CD4-positive, alpha-beta memory T cell (primary cell): ENCODE measurements at regions not wholly inside any gene's neighbourhood (a gene's known extent, or its start where the extent isn't known, plus 50 kb on each side); places are given as distances from the start of the nearest gene placed in this dataset.

Experiments
- CTCF ChIA-PET: fragments of 350-600 bp; sonication (Branson Sonifier 250); formaldehyde crosslinking; loops from one replicate; lab custom pipeline; 2021; ENCODE audit warnings: inconsistent platforms; ENCODE audit not compliant: partially characterized antibody; lab: Charles Lee
- POLR2A ChIA-PET: fragments of 350-600 bp; sonication (Branson Sonifier 250); formaldehyde crosslinking; loops from one replicate; lab custom pipeline; 2021; ENCODE audit not compliant: partially characterized antibody; lab: Charles Lee
- DNase-seq, 5 donors: peaks; one replicate each; pipeline versions ENCODE4 v3.0.0 to v3.0.0-alpha.2; 2020 to 2022; ENCODE audit warnings: mixed read lengths in 1 of 5
- H3K27ac ChIP-seq: one replicate; pipeline ENCODE4 v1.7.0; 2013; ENCODE audit warnings: low read depth, low read length
- H3K27me3 ChIP-seq: 2 replicates; pipeline ENCODE4 v1.7.0; 2013; ENCODE audit warnings: mild to moderate bottlenecking, low read length, moderate library complexity; ENCODE audit not compliant: insufficient read depth
- H3K36me3 ChIP-seq: 2 replicates; pipeline ENCODE4 v1.7.0; 2013; ENCODE audit warnings: mild to moderate bottlenecking, low read length, moderate library complexity; ENCODE audit not compliant: insufficient read depth
- H3K4me1 ChIP-seq: 2 replicates; pipeline ENCODE4 v1.7.0; 2013; ENCODE audit warnings: mild to moderate bottlenecking, low read length, moderate library complexity; ENCODE audit not compliant: insufficient read depth
- H3K4me3 ChIP-seq, 2 donors: one replicate each; pipeline ENCODE4 v1.7.0; 2013; ENCODE audit warnings: low read length in 2 of 2, mild to moderate bottlenecking in 1 of 2
- H3K9me3 ChIP-seq, 2 donors: one replicate each; pipeline ENCODE4 v1.7.0; 2013; ENCODE audit warnings: low read length in 2 of 2, control low read depth in 1 of 2; ENCODE audit not compliant: control insufficient read depth in 1 of 2
- H3K27ac Mint-ChIP-seq, 7 donors: one replicate each; pipeline ENCODE4 v1.8.0; 2020 to 2021; ENCODE audit warnings: mixed read lengths in 7 of 7, mild to moderate bottlenecking in 6 of 7, inconsistent platforms in 3 of 7, moderate library complexity in 3 of 7
- H3K27me3 Mint-ChIP-seq, 2 donors: one replicate each; pipeline ENCODE4 v1.8.0; 2020 to 2021; ENCODE audit warnings: mixed read lengths in 2 of 2
- H3K36me3 Mint-ChIP-seq, 2 donors: one replicate each; pipeline ENCODE4 v1.8.0; 2020 to 2021; ENCODE audit warnings: mixed read lengths in 2 of 2, inconsistent platforms in 1 of 2, mild to moderate bottlenecking in 1 of 2
- H3K4me1 Mint-ChIP-seq, 4 donors: one replicate each; pipeline ENCODE4 v1.8.0; 2020 to 2021; ENCODE audit warnings: mixed read lengths in 4 of 4, mild to moderate bottlenecking in 1 of 4
- H3K4me3 Mint-ChIP-seq, 8 donors: one replicate each; pipeline ENCODE4 v1.8.0; 2020 to 2021; ENCODE audit warnings: mixed read lengths in 8 of 8, mild to moderate bottlenecking in 7 of 8, moderate library complexity in 6 of 8, inconsistent platforms in 3 of 8
- H3K9me3 Mint-ChIP-seq, 8 donors: one replicate each; pipeline ENCODE4 v1.8.0; 2020 to 2021; ENCODE audit warnings: mixed read lengths in 8 of 8, mild to moderate bottlenecking in 5 of 8, inconsistent platforms in 3 of 8, moderate library complexity in 1 of 8
- intact Hi-C: fragments of 100-400 bp; cut with micrococcal nuclease; formaldehyde crosslinking; loops from one replicate; pipeline ENCODE4 v1.15.1; 2023

- no peaks in the 10 kb centered on the region for H3K9me3 Mint-ChIP-seq
- H3K4me3 ChIP-seq = no peak overlapping the region
- H3K36me3 ChIP-seq = no peaks in the 10 kb centered on the region
- no peaks in the 10 kb centered on the region for H3K4me1 ChIP-seq
- POLR2A ChIA-PET = no interaction called here
- H3K4me3 Mint-ChIP-seq = no peak overlapping the region
- no peak overlapping the region for H3K27ac Mint-ChIP-seq
- no peaks in the 10 kb centered on the region for H3K27me3 ChIP-seq
- no peak for DNase-seq
- H3K27ac ChIP-seq = no peak overlapping the region
- CTCF ChIA-PET = no interaction called here
- H3K9me3 ChIP-seq = no peaks in the 10 kb centered on the region
- H3K4me1 Mint-ChIP-seq = no peaks in the 10 kb centered on the region
- H3K27me3 Mint-ChIP-seq = peaks cover 5 to 14% of the 10 kb centered on the region in 2 donors
- intact Hi-C loops = no loop called here
- no peaks in the 10 kb centered on the region for H3K36me3 Mint-ChIP-seq
Observed at GRCh38 chr4:17252131-17252530, 259.8 kb downstream of the QDPR start.

GRCh38 chr4:17251101-17251500 is 260.8 kb downstream of the QDPR start:
- Mint-ChIP-seq H3K9me3 (no peaks in the 10 kb centered on the region), H3K4me3 (no peak overlapping the region)
- CTCF ChIA-PET = no interaction called here

GRCh38 chr4:17250591-17250990 is 261.3 kb downstream of the QDPR start:
- Histone ChIP-seq H3K36me3 (no peaks in the 10 kb centered on the region), H3K27ac (no peak overlapping the region), H3K27me3 (no peaks in the 10 kb centered on the region), H3K9me3 (no peaks in the 10 kb centered on the region), H3K4me1 (no peaks in the 10 kb centered on the region), H3K4me3 (no peak overlapping the region)
- Mint-ChIP-seq H3K27me3 (peaks cover 5 to 13% of the 10 kb centered on the region in 2 donors), H3K4me1 (no peaks in the 10 kb centered on the region), H3K27ac (no peak overlapping the region), H3K36me3 (no peaks in the 10 kb centered on the region), H3K9me3 (no peaks in the 10 kb centered on the region), H3K4me3 (no peak overlapping the region)
- ChIA-PET POLR2A (no interaction called here), CTCF (no interaction called here)
- intact Hi-C loops = no loop called here
- DNase-seq = no peak

More at GRCh38 chr4:17251101-17251500, 260.8 kb downstream of the QDPR start:
- Histone ChIP-seq H3K36me3 (no peaks in the 10 kb centered on the region), H3K4me3 (no peak overlapping the region), H3K27ac (no peak overlapping the region), H3K4me1 (no peaks in the 10 kb centered on the region), H3K27me3 (no peaks in the 10 kb centered on the region), H3K9me3 (no peaks in the 10 kb centered on the region)
- Mint-ChIP-seq H3K27ac (no peak overlapping the region), H3K27me3 (peaks cover 5 to 11% of the 10 kb centered on the region in 2 donors), H3K4me1 (no peaks in the 10 kb centered on the region), H3K36me3 (no peaks in the 10 kb centered on the region)
- no peak for DNase-seq
- POLR2A ChIA-PET = no interaction called here
- intact Hi-C loops = no loop called here

DNA sequence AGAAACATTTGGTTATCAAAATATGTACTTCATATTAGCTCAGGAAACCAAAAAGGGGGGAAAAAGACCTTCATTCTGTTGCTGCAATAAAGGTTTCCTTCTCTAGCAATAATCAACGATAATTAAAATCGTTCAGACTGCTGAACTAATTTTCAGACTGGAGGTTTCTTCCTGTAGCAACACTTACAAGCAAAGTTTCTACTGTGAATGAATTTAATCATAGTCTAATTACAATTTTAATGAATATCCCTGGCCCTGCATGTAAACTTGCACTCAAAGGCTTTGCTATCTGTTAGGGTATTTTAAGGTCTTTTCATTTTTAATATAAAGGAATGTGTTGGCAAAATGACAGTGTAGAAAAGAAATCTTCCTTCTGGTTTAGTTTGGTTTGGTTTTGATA is 265.2 kb downstream of the QDPR start:
- ChIA-PET POLR2A (no interaction called here), CTCF (no interaction called here)
- Histone ChIP-seq H3K27ac (no peak overlapping the region), H3K9me3 (no peaks in the 10 kb centered on the region), H3K36me3 (no peaks in the 10 kb centered on the region), H3K27me3 (no peaks in the 10 kb centered on the region), H3K4me3 (no peak overlapping the region), H3K4me1 (no peaks in the 10 kb centered on the region)
- peaks cover 9 to 19% of the 10 kb centered on the region in 2 donors for H3K27me3 Mint-ChIP-seq
- DNase-seq = no peak
- H3K36me3 Mint-ChIP-seq = no peaks in the 10 kb centered on the region
- intact Hi-C loops = no loop called here
- peaks cover 0 to 2% (median 0%) of the 10 kb centered on the region in 8 donors for H3K9me3 Mint-ChIP-seq
- H3K4me1 Mint-ChIP-seq = no peaks in the 10 kb centered on the region
- no peak overlapping the region for H3K4me3 Mint-ChIP-seq
- H3K27ac Mint-ChIP-seq = no peak overlapping the region

DNA sequence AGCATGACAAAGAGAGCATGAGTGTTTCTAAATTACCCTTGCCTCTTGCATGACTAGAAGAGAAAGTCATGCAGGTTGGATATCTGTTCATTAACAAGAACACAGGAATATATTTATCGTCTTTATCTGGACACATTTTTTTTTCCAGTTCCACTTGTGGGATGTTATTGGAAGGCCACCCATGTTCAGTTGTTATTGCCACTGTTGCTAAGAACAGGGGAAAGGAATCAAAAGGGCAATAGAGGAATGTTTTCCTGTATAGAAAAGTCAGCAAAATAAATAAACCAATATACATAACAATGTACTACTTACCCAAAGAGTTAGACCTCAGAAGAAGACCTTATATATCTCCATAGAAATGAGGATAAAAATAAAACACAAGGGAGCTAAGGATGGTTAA is 270.1 kb downstream of the QDPR start:
- no peak overlapping the region for H3K4me3 Mint-ChIP-seq
- Histone ChIP-seq H3K27me3 (no peaks in the 10 kb centered on the region), H3K4me1 (no peaks in the 10 kb centered on the region), H3K36me3 (no peaks in the 10 kb centered on the region), H3K27ac (no peak overlapping the region), H3K4me3 (no peak overlapping the region), H3K9me3 (no peaks in the 10 kb centered on the region)
- intact Hi-C loops = no loop called here
- no peaks in the 10 kb centered on the region for H3K4me1 Mint-ChIP-seq
- no peak for DNase-seq
- H3K27me3 Mint-ChIP-seq = peaks cover 8 to 13% of the 10 kb centered on the region in 2 donors
- ChIA-PET POLR2A (no interaction called here), CTCF (no interaction called here)
- H3K9me3 Mint-ChIP-seq = peaks cover 0 to 2% (median 0%) of the 10 kb centered on the region in 8 donors
- H3K36me3 Mint-ChIP-seq = no peaks in the 10 kb centered on the region
- H3K27ac Mint-ChIP-seq = no peak overlapping the region

GRCh38 chr4:17238633-17239032 is 273.3 kb downstream of the QDPR start:
- H3K4me1 Mint-ChIP-seq = no peaks in the 10 kb centered on the region
- H3K27ac Mint-ChIP-seq = no peak overlapping the region
- H3K9me3 Mint-ChIP-seq = peaks cover 0 to 2% (median 0%) of the 10 kb centered on the region in 8 donors
- H3K9me3 ChIP-seq = no peaks in the 10 kb centered on the region
- no peaks in the 10 kb centered on the region for H3K36me3 Mint-ChIP-seq
- no peaks in the 10 kb centered on the region for H3K27me3 ChIP-seq
- H3K4me3 ChIP-seq = no peak overlapping the region
- CTCF ChIA-PET = no interaction called here
- no peak overlapping the region for H3K4me3 Mint-ChIP-seq
- no peak for DNase-seq
- POLR2A ChIA-PET = no interaction called here
- intact Hi-C loops = no loop called here
- no peak overlapping the region for H3K27ac ChIP-seq
- H3K36me3 ChIP-seq = no peaks in the 10 kb centered on the region
- H3K4me1 ChIP-seq = no peaks in the 10 kb centered on the region
- H3K27me3 Mint-ChIP-seq = peaks cover 3 to 7% of the 10 kb centered on the region in 2 donors

DNA sequence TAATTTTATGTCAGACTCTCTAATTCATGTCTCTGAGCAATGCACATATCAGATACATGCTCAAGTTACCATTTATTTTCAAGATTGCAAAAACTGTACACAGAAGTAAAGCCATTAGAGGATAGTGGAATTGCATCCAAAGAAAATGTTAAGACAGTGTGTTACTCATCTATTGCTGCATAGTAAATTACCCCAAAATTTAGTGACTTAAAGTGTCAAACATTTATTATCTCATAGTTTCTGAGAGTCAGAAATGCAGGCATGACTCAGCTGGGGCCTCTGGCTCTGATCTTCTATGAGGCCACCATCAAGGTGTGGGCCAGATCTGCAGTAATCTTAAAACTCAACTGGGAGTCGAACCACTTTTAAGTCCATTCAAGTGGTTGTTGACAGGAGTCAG is 275.2 kb downstream of the QDPR start:
- CTCF ChIA-PET = no interaction called here

GRCh38 chr4:17234678-17235077 is 277.2 kb downstream of the QDPR start:
- Histone ChIP-seq H3K9me3 (no peaks in the 10 kb centered on the region), H3K27me3 (no peaks in the 10 kb centered on the region), H3K36me3 (no peaks in the 10 kb centered on the region), H3K4me3 (no peak overlapping the region), H3K27ac (no peak overlapping the region), H3K4me1 (no peaks in the 10 kb centered on the region)
- CTCF ChIA-PET = no interaction called here
- no peak for DNase-seq
- H3K9me3 Mint-ChIP-seq = peaks cover 0 to 2% (median 0%) of the 10 kb centered on the region in 8 donors
- POLR2A ChIA-PET = no interaction called here
- no peak overlapping the region for H3K27ac Mint-ChIP-seq
- H3K27me3 Mint-ChIP-seq = peaks cover 5% of the 10 kb centered on the region in 2 donors
- no peaks in the 10 kb centered on the region for H3K36me3 Mint-ChIP-seq
- H3K4me1 Mint-ChIP-seq = no peaks in the 10 kb centered on the region
- intact Hi-C loops = no loop called here
- H3K4me3 Mint-ChIP-seq = no peak overlapping the region

More for the DNA sequence above, 275.2 kb downstream of the QDPR start:
- no peaks in the 10 kb centered on the region for H3K36me3 Mint-ChIP-seq
- H3K4me1 Mint-ChIP-seq = no peaks in the 10 kb centered on the region
- no peak overlapping the region for H3K27ac Mint-ChIP-seq
- Histone ChIP-seq H3K36me3 (no peaks in the 10 kb centered on the region), H3K27me3 (no peaks in the 10 kb centered on the region), H3K9me3 (no peaks in the 10 kb centered on the region), H3K4me3 (no peak overlapping the region), H3K4me1 (no peaks in the 10 kb centered on the region), H3K27ac (no peak overlapping the region)
- intact Hi-C loops = no loop called here
- H3K4me3 Mint-ChIP-seq = no peak overlapping the region
- DNase-seq = no peak
- POLR2A ChIA-PET = no interaction called here
- peaks cover 0 to 2% (median 0%) of the 10 kb centered on the region in 8 donors for H3K9me3 Mint-ChIP-seq
- peaks cover 3% of the 10 kb centered on the region in 2 donors for H3K27me3 Mint-ChIP-seq
